RCC 7860 (cell line): ENCODE measurements at regions not wholly inside any gene's neighbourhood (a gene's known extent, or its start where the extent isn't known, plus 50 kb on each side); places are given as distances from the start of the nearest gene placed in this dataset.

Experiments
- DNase-seq: peaks from one replicate; pipeline ENCODE4 v3.0.0-alpha.2; 2015; ENCODE audit warnings: low spot score
- FAIRE-seq: peaks from 2 replicates; lab custom pipeline; 2012; peaks lifted over from hg19 to GRCh38; lab: Jason Lieb, UNC

- DNase-seq: no peak
- no peak for FAIRE-seq
These were observed 657.9 kb downstream of the AJAP1 start for GRCh38 chr1:5312293-5312674.

GRCh38 chr1:5311634-5312292 is 657.4 kb downstream of the AJAP1 start:
- FAIRE-seq (no peak), DNase-seq (no peak)

GRCh38 chr1:5311147-5311546 is 656.7 kb downstream of the AJAP1 start:
- DNase-seq (no peak), FAIRE-seq (no peak)

GRCh38 chr1:5308249-5308648 is 653.8 kb downstream of the AJAP1 start:
- FAIRE-seq (no peak), DNase-seq (no peak)

- DNase-seq: no peak
- FAIRE-seq: no peak
These were observed 650.3 kb downstream of the AJAP1 start for GRCh38 chr1:5304702-5305101.

- DNase-seq (no peak), FAIRE-seq (no peak)
These were observed 644.0 kb downstream of the AJAP1 start for GRCh38 chr1:5298376-5298775.

- no peak for FAIRE-seq
- no peak for DNase-seq
These were observed 643.5 kb downstream of the AJAP1 start for GRCh38 chr1:5297886-5298239.

- DNase-seq: no peak
- FAIRE-seq: no peak
These were observed 642.9 kb downstream of the AJAP1 start for GRCh38 chr1:5297180-5297885.

GRCh38 chr1:5296557-5297179 is 642.3 kb downstream of the AJAP1 start:
- no peak for FAIRE-seq
- no peak for DNase-seq

GRCh38 chr1:5296095-5296494 is 641.7 kb downstream of the AJAP1 start:
- DNase-seq (no peak), FAIRE-seq (no peak)

GRCh38 chr1:5291889-5292288 is 637.5 kb downstream of the AJAP1 start:
- FAIRE-seq (no peak), DNase-seq (no peak)

GRCh38 chr1:5287178-5288150 is 633.1 kb downstream of the AJAP1 start:
- DNase-seq: no peak
- no peak for FAIRE-seq

GRCh38 chr1:5286244-5286643 is 631.8 kb downstream of the AJAP1 start:
- no peak for DNase-seq
- FAIRE-seq: no peak

- DNase-seq: no peak
- FAIRE-seq: no peak
These were observed 620.1 kb downstream of the AJAP1 start for GRCh38 chr1:5274527-5274926.

- DNase-seq (no peak), FAIRE-seq (no peak)
These were observed 619.0 kb downstream of the AJAP1 start for GRCh38 chr1:5273280-5274003.

- DNase-seq: no peak
- no peak for FAIRE-seq
These were observed 617.9 kb downstream of the AJAP1 start for GRCh38 chr1:5272325-5272724.

- DNase-seq (no peak), FAIRE-seq (no peak)
These were observed 616.9 kb downstream of the AJAP1 start for GRCh38 chr1:5271264-5271663.

- FAIRE-seq (no peak), DNase-seq (no peak)
These were observed 615.5 kb downstream of the AJAP1 start for GRCh38 chr1:5269901-5270300.

GRCh38 chr1:5267603-5268235 is 613.3 kb downstream of the AJAP1 start:
- FAIRE-seq (no peak), DNase-seq (no peak)

GRCh38 chr1:5265438-5266075 is 611.1 kb downstream of the AJAP1 start:
- DNase-seq (no peak), FAIRE-seq (no peak)
